ENCODE measurements at regions not wholly inside any gene's neighbourhood (a gene's known extent, or its start where the extent isn't known, plus 50 kb on each side); places are given as distances from the start of the nearest gene placed in this dataset.

- TF ChIP-seq CTCF (IDR thresholded peaks at IDR 0.05) (no peak), ZFX (IDR thresholded peaks at IDR 0.05; ENCODE audit: borderline replicate concordance) (no peak)
These were observed 78.3 kb upstream of the NRP1 start for GRCh38 chr10:33412653-33413361.
